Ishikawa (cell line): ENCODE measurements at regions not wholly inside any gene's neighbourhood (a gene's known extent, or its start where the extent isn't known, plus 50 kb on each side); places are given as distances from the start of the nearest gene placed in this dataset.

Experiments
- CEBPB ChIP-seq: IDR thresholded peaks from 2 replicates; pipeline ENCODE4 v1.6.1; 2012
- CREB1 ChIP-seq: IDR thresholded peaks from 2 replicates; pipeline ENCODE4 v1.6.1; 2012; ENCODE audit warnings: low read depth
- EGR1 ChIP-seq: IDR thresholded peaks from 2 replicates; pipeline ENCODE4 v1.6.1; 2012
- EP300 ChIP-seq: IDR thresholded peaks from 2 replicates; pipeline ENCODE4 v1.6.1; 2012; ENCODE audit warnings: borderline replicate concordance
- FOXM1 ChIP-seq: IDR thresholded peaks from 2 replicates; pipeline ENCODE4 v1.6.1; 2012; ENCODE audit warnings: low read depth, borderline replicate concordance
- NFIC ChIP-seq: IDR thresholded peaks from 2 replicates; pipeline ENCODE4 v1.6.1; 2012
- RAD21 ChIP-seq: IDR thresholded peaks from 2 replicates; pipeline ENCODE4 v1.6.1; 2012; ENCODE audit warnings: low read depth
- TAF1 ChIP-seq: IDR thresholded peaks from 2 replicates; pipeline ENCODE4 v1.6.1; 2012; ENCODE audit warnings: low read depth, mild to moderate bottlenecking
- TCF12 ChIP-seq: IDR thresholded peaks from 2 replicates; pipeline ENCODE4 v1.6.1; 2012; ENCODE audit warnings: low read depth
- TEAD4 ChIP-seq: IDR thresholded peaks from 2 replicates; pipeline ENCODE4 v1.6.1; 2012
- YY1 ChIP-seq: IDR thresholded peaks from 2 replicates; pipeline ENCODE4 v1.6.1; 2012; ENCODE audit warnings: low read depth
- ZBTB7A ChIP-seq: IDR thresholded peaks from 2 replicates; pipeline ENCODE4 v1.6.1; 2012; ENCODE audit warnings: low read depth
- TF ChIP-seq, protein P1 (sequence below): IDR thresholded peaks from 2 replicates; pipeline ENCODE4 v1.6.1; 2012; ENCODE audit warnings: low read depth, mild to moderate bottlenecking
- TF ChIP-seq, protein P2 (sequence below): IDR thresholded peaks from 2 replicates; pipeline ENCODE4 v1.6.1; 2012
- TF ChIP-seq, protein P3 (sequence below): IDR thresholded peaks from 2 replicates; pipeline ENCODE4 v1.6.1; 2012

DNA sequence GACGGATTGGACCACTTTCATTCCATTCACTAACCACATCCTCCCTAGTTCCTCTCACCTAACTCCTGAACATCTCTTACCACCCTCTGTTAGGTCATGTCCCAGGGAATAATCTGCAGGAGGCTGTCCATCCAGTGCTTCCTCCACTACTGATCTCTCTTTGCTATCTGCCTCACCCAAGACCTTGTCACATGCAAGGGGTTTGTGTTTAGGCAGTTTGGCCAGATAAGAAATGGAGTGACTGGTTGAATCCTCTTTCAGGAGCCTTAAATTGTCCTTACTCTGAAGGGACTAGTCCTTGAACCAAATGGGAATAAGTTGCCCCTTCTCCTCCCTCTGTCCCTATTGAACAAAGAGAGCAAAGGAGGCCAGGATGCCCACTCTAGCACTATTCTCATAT lies 249.2 kb upstream of the BTG1 start:
- TF ChIP-seq, protein P1, sequence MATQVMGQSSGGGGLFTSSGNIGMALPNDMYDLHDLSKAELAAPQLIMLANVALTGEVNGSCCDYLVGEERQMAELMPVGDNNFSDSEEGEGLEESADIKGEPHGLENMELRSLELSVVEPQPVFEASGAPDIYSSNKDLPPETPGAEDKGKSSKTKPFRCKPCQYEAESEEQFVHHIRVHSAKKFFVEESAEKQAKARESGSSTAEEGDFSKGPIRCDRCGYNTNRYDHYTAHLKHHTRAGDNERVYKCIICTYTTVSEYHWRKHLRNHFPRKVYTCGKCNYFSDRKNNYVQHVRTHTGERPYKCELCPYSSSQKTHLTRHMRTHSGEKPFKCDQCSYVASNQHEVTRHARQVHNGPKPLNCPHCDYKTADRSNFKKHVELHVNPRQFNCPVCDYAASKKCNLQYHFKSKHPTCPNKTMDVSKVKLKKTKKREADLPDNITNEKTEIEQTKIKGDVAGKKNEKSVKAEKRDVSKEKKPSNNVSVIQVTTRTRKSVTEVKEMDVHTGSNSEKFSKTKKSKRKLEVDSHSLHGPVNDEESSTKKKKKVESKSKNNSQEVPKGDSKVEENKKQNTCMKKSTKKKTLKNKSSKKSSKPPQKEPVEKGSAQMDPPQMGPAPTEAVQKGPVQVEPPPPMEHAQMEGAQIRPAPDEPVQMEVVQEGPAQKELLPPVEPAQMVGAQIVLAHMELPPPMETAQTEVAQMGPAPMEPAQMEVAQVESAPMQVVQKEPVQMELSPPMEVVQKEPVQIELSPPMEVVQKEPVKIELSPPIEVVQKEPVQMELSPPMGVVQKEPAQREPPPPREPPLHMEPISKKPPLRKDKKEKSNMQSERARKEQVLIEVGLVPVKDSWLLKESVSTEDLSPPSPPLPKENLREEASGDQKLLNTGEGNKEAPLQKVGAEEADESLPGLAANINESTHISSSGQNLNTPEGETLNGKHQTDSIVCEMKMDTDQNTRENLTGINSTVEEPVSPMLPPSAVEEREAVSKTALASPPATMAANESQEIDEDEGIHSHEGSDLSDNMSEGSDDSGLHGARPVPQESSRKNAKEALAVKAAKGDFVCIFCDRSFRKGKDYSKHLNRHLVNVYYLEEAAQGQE: no peak
- TF ChIP-seq EP300 (no peak), EGR1 (no peak), TCF12 (no peak), CEBPB (no peak), YY1 (no peak), CREB1 (no peak), TEAD4 (no peak), FOXM1 (no peak)
- TF ChIP-seq, protein P2, sequence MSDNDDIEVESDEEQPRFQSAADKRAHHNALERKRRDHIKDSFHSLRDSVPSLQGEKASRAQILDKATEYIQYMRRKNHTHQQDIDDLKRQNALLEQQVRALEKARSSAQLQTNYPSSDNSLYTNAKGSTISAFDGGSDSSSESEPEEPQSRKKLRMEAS: no peak

- TF ChIP-seq, protein P2: no peak
- no peak for TF ChIP-seq TEAD4
- TF ChIP-seq TAF1: no peak
- no peak for TF ChIP-seq RAD21
- no peak for TF ChIP-seq CREB1
- TF ChIP-seq TCF12: no peak
- TF ChIP-seq FOXM1: no peak
- TF ChIP-seq EGR1: no peak
Observed at GRCh38 chr12:92393504-92393903, 247.9 kb upstream of the BTG1 start.

- TF ChIP-seq, protein P1: no peak
- TF ChIP-seq, protein P3, sequence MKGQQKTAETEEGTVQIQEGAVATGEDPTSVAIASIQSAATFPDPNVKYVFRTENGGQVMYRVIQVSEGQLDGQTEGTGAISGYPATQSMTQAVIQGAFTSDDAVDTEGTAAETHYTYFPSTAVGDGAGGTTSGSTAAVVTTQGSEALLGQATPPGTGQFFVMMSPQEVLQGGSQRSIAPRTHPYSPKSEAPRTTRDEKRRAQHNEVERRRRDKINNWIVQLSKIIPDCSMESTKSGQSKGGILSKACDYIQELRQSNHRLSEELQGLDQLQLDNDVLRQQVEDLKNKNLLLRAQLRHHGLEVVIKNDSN: no peak
- TF ChIP-seq, protein P2: no peak
- TF ChIP-seq NFIC (no peak), YY1 (no peak), TAF1 (no peak), EP300 (no peak), RAD21 (no peak), TCF12 (no peak), FOXM1 (no peak), TEAD4 (no peak), CEBPB (no peak), EGR1 (no peak), ZBTB7A (no peak), CREB1 (no peak)
Observed at GRCh38 chr12:92389466-92389865, 243.8 kb upstream of the BTG1 start.

GRCh38 chr12:92385296-92385695 lies 239.7 kb upstream of the BTG1 start:
- no peak for TF ChIP-seq YY1
- no peak for TF ChIP-seq CEBPB
- no peak for TF ChIP-seq EGR1
- TF ChIP-seq, protein P1: no peak
- TF ChIP-seq NFIC: no peak
- no peak for TF ChIP-seq FOXM1
- TF ChIP-seq ZBTB7A: no peak
- no peak for TF ChIP-seq EP300
- no peak for TF ChIP-seq RAD21
- TF ChIP-seq TEAD4: no peak
- TF ChIP-seq TAF1: no peak
- TF ChIP-seq, protein P2: no peak
- no peak for TF ChIP-seq CREB1
- TF ChIP-seq, protein P3: no peak
- TF ChIP-seq TCF12: no peak

DNA sequence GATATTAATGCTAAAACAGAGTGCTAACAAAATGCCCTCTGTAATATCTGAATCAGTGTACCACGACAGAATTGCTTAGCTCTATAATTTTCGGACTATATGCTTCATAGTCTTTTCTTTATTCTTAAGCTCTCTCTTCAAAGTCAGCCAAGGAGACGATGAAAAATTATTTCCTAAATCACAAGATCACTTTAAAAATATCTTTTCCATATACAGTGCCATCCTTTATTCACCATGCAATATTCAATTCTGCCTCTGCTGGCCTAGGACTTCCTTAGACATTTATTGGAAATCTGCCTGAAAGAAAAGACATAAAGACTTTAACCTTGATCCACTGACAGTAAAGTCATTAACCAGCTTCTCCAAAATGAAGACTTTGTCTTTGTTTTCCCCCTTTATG lies 238.9 kb upstream of the BTG1 start:
- no peak for TF ChIP-seq NFIC
- TF ChIP-seq CEBPB: no peak
- TF ChIP-seq TEAD4: no peak
- no peak for TF ChIP-seq TAF1
- TF ChIP-seq, protein P2: no peak
- TF ChIP-seq EGR1: no peak
- TF ChIP-seq TCF12: no peak
- TF ChIP-seq, protein P3: no peak
- TF ChIP-seq FOXM1: no peak
- TF ChIP-seq, protein P1: no peak
- TF ChIP-seq EP300: no peak
